H1 (cell line): ENCODE measurements at regions not wholly inside any gene's neighbourhood (a gene's known extent, or its start where the extent isn't known, plus 50 kb on each side); places are given as distances from the start of the nearest gene placed in this dataset.

Experiments
- CTCF ChIP-seq, 3 experiments: IDR thresholded peaks; 1 replicate in 2 of 3; 2 replicates in 1 of 3; pipeline versions ENCODE4 v1.5.1 to v1.6.1; 2011; ENCODE audit warnings: low read length in 3 of 3, mild to moderate bottlenecking in 3 of 3, inconsistent platforms in 2 of 3, low read depth in 1 of 3, moderate library complexity in 1 of 3; ENCODE audit not compliant: insufficient read depth in 1 of 3; ENCODE audit errors: control extremely low read depth in 1 of 3
- JUN ChIP-seq: IDR thresholded peaks from 2 replicates; pipeline ENCODE4 v1.6.1; 2011; ENCODE audit warnings: low read depth, mild to moderate bottlenecking, improper control_type of control experiment, low read length
- KDM1A ChIP-seq: fragments of 200-600, 300-600 bp; sonication (generic); IDR thresholded peaks from 2 replicates; pipeline ENCODE4 v1.7.1; 2016; ENCODE audit warnings: mild to moderate bottlenecking, low read length, borderline replicate concordance
- POLR2A ChIP-seq, 2 experiments: IDR thresholded peaks; 1 replicate in 1 of 2; 2 replicates in 1 of 2; pipeline ENCODE4 v1.6.1; 2011; ENCODE audit warnings: low read depth in 2 of 2, low read length in 2 of 2, mild to moderate bottlenecking in 2 of 2; ENCODE audit errors: control extremely low read depth in 1 of 2
- RAD21 ChIP-seq, 2 experiments: IDR thresholded peaks in 1 of 2; conservative IDR thresholded peaks in 1 of 2; 2 replicates each; pipeline ENCODE4 v1.6.1; 2011; ENCODE audit warnings: low read depth in 2 of 2, low read length in 2 of 2, improper control_type of control experiment in 1 of 2, inconsistent platforms in 1 of 2, mild to moderate bottlenecking in 1 of 2, moderate library complexity in 1 of 2
- TAF1 ChIP-seq: IDR thresholded peaks from 2 replicates; pipeline ENCODE4 v1.6.1; 2011; ENCODE audit warnings: mild to moderate bottlenecking, low read depth, low read length
- TCF12 ChIP-seq: IDR thresholded peaks from 2 replicates; pipeline ENCODE4 v1.6.1; 2011; ENCODE audit warnings: low read depth, mild to moderate bottlenecking, low read length

DNA sequence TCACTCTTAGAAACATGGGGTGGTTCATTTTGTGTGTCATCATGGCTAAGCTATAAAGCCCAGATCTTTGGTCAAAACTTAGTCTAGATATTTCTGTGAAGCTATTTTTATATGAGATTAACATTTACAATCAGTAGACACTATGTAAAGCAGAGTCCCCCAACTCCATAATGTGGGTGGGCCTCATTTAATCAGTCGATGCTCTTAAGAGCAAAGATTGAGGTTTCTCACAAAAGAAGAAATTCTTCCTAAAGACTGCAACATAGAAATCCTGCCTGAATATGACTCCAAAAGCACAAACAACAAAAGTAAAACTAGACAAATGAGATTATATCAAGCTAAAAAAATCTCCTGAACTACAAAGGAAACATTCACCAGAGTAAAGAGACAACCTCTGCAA is 642.2 kb downstream of the DIAPH3 start:
- no peak for TF ChIP-seq CTCF (IDR thresholded peaks at IDR 0.05; ENCODE audit: control extremely low read depth in 1 of 3, insufficient read depth in 1 of 3, low read depth in 1 of 3, low read length in 3 of 3)
- TF ChIP-seq TAF1, result no peak
- TF ChIP-seq POLR2A (IDR thresholded peaks at IDR 0.05; ENCODE audit: control extremely low read depth in 1 of 2, low read depth in 2 of 2, low read length in 2 of 2), result no peak
- no peak for TF ChIP-seq TCF12
- TF ChIP-seq KDM1A, result no peak
- no peak for TF ChIP-seq RAD21 (IDR thresholded peaks at IDR 0.05 in 1 of 2, conservative IDR thresholded peaks at IDR 0.05 in 1 of 2; ENCODE audit: low read depth in 2 of 2, low read length in 2 of 2)
- TF ChIP-seq JUN, result no peak
